ENCODE measurements at regions not wholly inside any gene's neighbourhood (a gene's known extent, or its start where the extent isn't known, plus 50 kb on each side); places are given as distances from the start of the nearest gene placed in this dataset.

GRCh38 chr16:17852977-17853702, 382.4 kb upstream of the XYLT1 start:
- DNase-seq (ENCODE audit: low spot score) = no peak

DNA sequence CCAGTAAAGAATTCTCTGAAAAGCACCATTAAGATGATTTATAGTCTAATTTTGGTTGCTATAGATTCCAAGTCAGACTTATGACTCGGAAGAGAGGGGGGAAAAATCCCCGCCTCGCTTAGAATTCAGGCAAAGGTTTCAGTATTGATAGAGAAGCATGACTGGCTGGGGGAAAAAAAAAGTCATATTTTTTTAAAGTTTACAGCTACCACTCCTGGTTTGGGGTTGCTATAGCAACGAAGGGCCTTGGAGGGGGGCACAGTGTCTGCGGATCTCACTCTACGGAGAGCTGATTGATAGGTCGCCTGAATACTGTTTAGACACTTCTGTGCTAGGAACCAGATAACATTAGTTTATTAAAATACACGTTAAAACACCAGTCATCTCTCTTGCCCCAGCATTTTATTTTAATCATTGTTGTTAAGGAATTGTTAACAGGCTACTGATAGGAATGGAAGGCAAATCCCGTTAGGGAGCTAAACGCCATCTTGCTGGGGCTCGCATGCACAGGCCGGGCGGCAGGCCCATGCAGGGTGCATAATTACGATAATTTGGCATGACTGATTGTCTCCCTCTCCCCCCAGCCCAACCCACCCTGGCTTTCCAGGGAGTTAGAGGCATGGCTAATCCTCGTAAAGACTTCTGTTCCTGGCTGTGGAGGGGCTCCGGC, 380.0 kb upstream of the XYLT1 start:
- no peak for DNase-seq (ENCODE audit: low spot score)

GRCh38 chr16:17847234-17847795, 376.6 kb upstream of the XYLT1 start:
- DNase-seq (ENCODE audit: low spot score) = no peak

DNA sequence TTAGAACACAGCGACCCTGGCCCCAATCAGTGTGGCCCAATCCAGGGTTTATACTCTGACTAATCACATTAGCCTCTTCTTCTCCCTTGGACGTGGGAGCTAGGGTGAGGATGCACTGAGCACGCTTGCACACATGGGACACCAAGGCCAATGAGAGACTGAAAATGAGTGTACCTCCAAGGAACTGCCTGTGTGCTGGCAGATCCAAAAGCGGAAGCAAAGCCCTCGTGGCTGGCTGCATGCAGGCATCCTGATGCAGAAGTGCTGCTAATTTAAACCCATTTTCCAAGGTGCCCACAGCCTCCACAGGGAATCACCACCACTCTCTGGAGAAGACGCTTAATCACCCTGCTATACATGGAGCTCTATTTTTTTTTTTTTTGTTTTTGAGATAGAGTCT, 375.3 kb upstream of the XYLT1 start:
- no peak for DNase-seq (ENCODE audit: low spot score)

DNA sequence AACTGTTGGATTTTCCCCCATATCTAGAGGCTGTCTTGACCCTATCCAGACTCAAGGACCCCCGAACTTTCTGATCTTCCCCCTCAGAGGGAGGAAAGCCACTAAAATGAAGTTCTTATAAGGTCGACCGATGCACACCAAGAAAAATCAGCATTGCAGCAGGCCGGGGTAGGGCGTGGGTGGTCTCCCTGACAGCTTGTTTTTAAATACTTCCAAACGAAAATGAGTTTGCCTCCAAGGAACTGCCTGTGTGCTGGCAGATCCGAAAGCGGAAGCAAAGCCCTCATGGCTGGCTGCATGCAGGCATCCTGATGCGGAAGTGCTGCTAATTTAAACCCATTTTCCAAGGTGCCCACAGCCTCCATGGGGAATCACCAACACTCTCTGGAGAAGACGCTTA, 374.3 kb upstream of the XYLT1 start:
- DNase-seq (ENCODE audit: low spot score) = no peak

DNA sequence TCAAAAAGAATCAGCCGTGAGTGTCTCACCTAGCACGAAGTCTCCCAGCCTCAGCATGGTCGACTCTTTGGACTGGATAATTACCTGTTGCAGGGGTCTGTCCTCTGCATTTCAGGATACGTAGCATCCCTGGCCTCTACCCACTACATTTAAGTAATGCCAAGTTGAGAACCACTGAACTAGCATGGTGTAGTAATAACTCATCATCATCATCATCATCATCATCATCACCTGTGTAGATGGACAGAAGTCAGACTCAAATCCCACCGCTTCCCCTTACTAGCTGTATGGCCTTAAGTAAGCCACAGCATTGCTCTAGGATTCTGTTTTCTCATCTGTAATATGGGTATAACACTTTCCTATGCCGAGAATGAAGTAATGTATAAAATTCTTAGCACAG, 373.1 kb upstream of the XYLT1 start:
- no peak for DNase-seq (ENCODE audit: low spot score)

- DNase-seq (ENCODE audit: low spot score) = no peak
Measured at GRCh38 chr16:17839907-17840306, 369.1 kb upstream of the XYLT1 start.

- DNase-seq (ENCODE audit: low spot score) = no peak
Measured at GRCh38 chr16:17839272-17839671, 368.5 kb upstream of the XYLT1 start.

DNA sequence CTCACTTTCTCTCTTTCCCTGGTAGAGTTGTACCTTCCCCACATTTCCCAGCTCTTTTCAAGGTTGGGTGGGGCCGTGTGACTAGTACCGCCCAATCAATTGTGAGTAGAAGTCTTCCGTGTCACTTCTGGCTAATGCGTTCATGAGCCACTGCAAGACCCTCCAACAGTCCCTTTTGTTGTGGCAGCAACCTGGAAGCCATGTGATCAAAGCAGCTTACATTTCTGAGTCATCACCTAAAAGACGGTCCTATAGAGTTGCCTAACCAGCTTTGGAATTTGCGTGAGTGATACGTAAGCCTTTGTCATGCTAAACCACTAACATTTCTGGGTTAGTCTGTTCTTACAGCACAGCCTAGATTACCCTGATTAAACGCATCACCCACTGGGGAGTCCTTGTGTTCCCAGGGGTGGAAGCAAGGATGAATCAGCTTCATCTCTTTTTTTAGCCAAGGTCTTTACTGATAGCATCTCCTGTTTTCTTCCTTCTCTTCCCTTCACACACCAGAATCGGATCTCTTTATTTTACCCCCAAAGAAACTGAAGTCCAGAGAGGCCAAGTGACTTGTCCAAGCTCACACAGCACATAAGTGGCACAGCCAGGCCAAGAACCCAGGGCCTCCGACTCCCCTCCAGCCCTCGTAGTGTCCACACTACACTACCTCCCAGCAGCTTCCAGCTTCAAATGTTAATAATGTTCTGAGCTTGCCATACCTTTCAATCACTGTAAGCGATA, 366.3 kb upstream of the XYLT1 start:
- no peak for DNase-seq (ENCODE audit: low spot score)

DNA sequence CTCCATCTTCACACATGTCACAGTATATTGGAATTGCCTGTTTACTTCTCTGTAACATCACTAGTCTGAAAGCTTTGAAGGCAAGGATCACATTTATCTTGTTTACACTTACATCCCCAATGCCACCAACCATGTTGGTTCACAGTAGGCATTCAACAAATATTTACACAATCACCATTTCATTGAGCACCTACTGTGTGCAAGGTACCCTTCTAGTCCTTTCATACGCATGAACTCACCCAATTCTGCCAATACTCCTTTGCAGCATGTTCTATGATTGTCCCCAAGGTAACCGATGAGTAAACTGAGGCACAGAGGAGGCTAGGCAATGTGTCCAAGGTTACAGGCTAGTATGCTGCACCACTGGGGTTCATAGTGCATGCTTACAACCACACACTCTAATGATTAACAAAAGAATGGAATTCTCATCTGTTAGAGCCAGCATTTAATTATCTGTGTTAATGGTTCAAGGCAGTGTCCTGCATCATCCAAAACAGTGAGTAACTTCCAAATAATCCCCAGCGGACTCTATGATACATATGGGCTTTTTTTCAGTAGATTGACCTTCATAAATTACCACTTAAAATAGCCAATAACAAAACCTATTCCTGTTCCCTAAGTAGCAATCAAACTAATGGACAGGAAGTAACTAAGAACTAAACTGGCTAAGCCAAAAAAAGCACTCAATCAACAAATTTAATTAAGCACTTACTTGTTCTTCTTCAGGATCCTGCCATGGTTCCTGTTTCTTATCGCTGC, 364.5 kb upstream of the XYLT1 start:
- DNase-seq (ENCODE audit: low spot score) = no peak

DNA sequence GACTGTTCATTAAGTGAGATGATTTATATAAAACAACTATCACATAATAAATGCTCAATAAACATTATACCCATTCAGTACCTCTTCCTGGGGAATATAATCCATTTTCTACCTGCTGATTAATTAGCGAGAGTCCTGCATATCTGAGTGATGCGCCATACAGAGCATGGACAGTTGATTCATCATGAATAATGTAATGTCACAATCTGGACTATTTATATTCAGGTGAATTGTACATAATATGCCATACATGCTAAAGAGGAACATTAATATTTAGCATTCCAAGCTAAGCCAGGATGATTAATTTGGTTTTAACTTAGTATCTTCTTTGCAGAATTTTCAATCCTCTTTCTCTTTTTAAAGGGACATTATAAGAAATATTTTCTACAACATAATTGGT, 362.0 kb upstream of the XYLT1 start:
- DNase-seq (ENCODE audit: low spot score) = no peak

DNA sequence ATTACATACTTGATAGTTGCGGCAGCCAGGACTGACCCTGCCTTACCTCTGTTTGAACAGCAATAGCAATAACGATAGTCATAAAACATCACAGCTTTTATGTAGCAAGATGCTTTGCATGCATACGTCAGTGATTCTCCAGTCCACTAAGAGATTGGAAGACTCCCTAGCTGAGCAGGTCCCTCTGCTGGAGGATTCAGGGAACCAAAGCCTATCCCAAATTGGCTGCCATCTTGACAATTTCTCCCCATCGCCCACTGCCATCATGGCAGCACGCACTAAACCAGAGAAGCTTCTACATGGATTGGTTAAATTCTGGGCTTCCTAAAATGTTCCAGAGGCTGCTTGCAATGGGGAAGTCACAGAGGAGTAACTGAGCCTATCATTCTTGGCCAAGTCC, 360.6 kb upstream of the XYLT1 start:
- DNase-seq (ENCODE audit: low spot score) = no peak

DNA sequence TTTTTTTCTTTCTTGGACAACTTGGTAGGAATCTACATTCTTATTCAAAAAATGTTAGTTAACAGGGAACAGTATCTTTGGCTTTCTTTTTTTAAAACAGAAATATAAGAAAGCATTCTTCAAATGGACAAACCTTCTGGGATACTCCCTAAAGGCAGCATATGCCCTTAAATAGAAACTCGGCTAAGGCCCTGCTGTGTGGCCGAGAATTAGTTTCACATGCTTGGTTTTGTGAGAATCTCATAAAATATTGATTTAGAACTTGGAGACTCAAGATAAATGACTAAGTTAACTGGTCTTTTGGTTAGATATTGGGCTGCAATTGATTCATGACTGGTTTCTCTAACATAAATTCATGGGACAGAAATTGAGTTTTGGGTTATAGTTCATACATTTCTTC, 359.9 kb upstream of the XYLT1 start:
- no peak for DNase-seq (ENCODE audit: low spot score)

GRCh38 chr16:17829811-17830210, 359.1 kb upstream of the XYLT1 start:
- DNase-seq (ENCODE audit: low spot score) = no peak

- no peak for DNase-seq (ENCODE audit: low spot score)
Measured at GRCh38 chr16:17828012-17828411, 357.3 kb upstream of the XYLT1 start.

DNA sequence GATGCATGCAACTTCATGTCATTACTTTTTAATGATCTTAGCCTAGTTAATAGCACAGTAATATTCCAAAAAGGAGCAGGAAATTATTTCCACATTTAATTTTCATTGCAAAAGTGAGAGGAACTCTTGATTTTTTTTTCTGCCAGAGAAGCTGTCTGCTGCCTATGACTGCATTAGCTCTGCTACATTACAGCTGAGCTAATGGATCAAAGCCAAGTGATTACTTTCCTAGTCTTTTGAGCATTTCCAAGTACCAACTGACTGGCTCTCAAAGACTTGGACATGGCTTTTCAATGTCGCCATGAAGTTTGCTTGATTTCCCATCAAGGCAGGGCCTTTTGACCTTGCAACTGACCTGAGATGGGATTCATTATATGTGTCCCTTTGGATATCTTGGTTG, 356.6 kb upstream of the XYLT1 start:
- DNase-seq (ENCODE audit: low spot score) = no peak

- no peak for DNase-seq (ENCODE audit: low spot score)
Measured at GRCh38 chr16:17817943-17818342, 347.2 kb upstream of the XYLT1 start.

DNA sequence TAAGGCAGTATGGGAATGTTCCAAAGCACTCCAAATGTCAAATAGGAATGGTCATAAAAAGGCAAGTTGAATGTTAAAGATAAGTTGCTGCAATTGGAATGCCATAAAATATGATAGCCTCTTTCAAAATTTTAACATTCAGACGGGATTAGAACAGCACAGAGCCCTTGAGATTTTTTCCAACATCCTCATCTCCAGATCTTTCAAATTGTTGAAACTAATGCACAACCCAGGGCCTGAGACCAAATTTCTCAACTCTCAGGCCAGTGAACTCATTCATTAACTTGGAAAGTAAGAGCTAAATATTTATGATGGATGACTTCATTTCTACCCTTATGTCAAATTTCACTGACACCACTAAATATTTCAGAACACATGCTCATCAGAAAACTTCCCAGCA, 346.5 kb upstream of the XYLT1 start:
- no peak for DNase-seq (ENCODE audit: low spot score)

GRCh38 chr16:17812771-17813170, 342.0 kb upstream of the XYLT1 start:
- DNase-seq (ENCODE audit: low spot score) = no peak

DNA sequence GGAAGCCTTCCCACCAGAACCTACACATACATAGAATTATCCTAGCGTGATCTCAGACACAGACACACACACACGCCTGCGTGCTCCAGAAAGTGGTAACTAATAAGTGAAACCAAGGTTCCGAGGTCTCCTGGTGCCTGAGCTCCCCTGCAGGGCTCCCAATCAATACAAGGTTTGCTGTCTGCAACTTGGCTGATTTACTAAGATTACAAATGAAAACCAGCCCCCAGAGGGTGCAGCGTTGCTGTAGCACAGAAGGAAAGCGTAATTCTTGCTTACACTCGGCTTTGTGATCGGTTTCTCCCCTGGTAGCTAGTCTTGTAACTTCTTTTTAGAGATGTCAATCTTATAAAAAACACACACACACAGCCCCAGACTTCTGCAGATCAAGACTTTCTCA, 334.1 kb upstream of the XYLT1 start:
- no peak for DNase-seq (ENCODE audit: low spot score)

DNA sequence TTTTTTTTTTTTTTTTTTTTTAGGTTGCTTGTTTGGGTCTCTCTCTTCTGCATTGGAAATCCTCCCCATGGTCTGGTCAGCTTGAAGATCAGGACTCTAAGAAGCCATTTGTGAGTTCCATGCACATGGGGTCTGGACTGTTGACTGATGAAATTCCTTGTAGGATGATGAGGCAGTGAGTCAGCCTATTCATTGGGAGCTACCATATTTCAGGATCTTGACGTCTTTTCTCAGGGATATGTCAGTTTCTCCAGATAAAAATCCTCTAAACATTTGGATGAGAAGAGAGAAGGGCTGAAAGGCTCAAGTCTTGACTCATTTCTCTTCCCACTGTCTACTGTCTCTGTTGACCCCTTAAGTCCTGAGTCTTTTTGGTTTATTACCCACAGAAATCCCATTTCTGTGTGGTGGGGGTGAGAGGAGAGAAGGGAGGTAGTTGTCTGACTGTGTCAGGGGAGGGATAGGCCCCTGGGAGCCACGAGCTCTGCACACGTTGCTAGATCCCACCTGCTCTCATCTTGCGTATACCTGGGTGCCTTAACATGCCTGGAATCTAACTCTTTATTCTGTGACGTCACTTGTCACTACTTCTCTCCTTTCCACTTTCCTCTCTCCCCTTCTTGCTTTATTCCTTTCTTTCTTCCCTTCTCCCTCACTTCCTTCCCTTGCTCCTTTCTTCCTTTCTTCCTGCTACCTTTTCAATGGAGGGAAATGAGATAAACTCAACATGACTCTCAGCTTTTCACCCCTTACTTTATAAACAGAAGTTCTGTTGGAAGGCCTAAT, 333.1 kb upstream of the XYLT1 start:
- no peak for DNase-seq (ENCODE audit: low spot score)
